Esophagus (tissue), 2 donors: ENCODE measurements at regions not wholly inside any gene's neighbourhood (a gene's known extent, or its start where the extent isn't known, plus 50 kb on each side); places are given as distances from the start of the nearest gene placed in this dataset.
"Not testable (repeated sequence)": the region's sequence is repeated elsewhere in the genome, so short reads cannot be mapped to it uniquely, and the experiment has no call there.

ENCODE experiments used
- H3K27ac ChIP-seq, 2 donors: one replicate each; pipeline ENCODE4 v1.5.1; 2013; ENCODE audit warnings: low read depth in 2 of 2, mild to moderate bottlenecking in 2 of 2, inconsistent platforms in 1 of 2, low read length in 1 of 2, moderate library complexity in 1 of 2
- H3K27me3 ChIP-seq, 2 donors: one replicate each; pipeline ENCODE4 v1.6.1; 2013; ENCODE audit warnings: low read length in 2 of 2, control low read depth in 1 of 2, mild to moderate bottlenecking in 1 of 2; ENCODE audit not compliant: insufficient read depth in 2 of 2, control insufficient read depth in 1 of 2
- H3K36me3 ChIP-seq, 2 donors: one replicate each; pipeline ENCODE4 v1.6.1; 2013; ENCODE audit warnings: low read length in 1 of 2; ENCODE audit not compliant: control insufficient read depth in 2 of 2, insufficient read depth in 2 of 2
- H3K4me1 ChIP-seq, 2 donors: one replicate each; pipeline ENCODE4 v1.6.1; 2013; ENCODE audit warnings: low read length in 1 of 2; ENCODE audit not compliant: control insufficient read depth in 2 of 2, insufficient read depth in 2 of 2
- H3K4me3 ChIP-seq, 2 donors: one replicate each; pipeline ENCODE4 v1.5.1; 2013; ENCODE audit warnings: low read length in 2 of 2, mild to moderate bottlenecking in 2 of 2, low read depth in 1 of 2, moderate library complexity in 1 of 2
- H3K9me3 ChIP-seq, 2 donors: one replicate each; pipeline ENCODE4 v1.6.1; 2013; ENCODE audit warnings: mild to moderate bottlenecking in 2 of 2, low read depth in 1 of 2, low read length in 1 of 2, moderate library complexity in 1 of 2; ENCODE audit not compliant: control insufficient read depth in 2 of 2, insufficient read depth in 1 of 2
- WGBS, 2 donors: extraction: QIAGEN DNeasy Blood & Tissue Kit; methylation state at CpG; one replicate each; pipeline ENCODE4 v1.1.7; 2013; 5-methylcytosine and 5-hydroxymethylcytosine counted together
- donor health status: healthy with polysubstance abuse.
- donor health status: Bipolar disorder and iron deficiency.

DNA sequence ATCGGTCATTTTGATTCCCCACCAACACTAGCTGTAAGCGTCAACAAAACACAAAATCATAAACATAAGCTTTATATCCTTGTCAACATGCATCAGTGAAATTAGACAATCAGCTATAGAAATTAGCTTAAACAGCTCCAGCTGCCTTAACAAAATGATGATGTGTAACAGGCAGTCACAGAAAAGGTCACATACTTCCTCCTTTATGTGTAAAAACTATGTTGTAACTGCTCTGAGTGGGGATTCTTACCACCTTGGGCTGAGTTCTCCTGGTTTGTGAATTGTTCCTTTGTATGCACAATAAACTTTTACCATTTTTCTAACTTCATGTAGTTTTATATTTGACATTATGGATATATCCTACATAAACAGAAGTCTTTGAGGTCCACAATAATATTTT is 73.9 kb upstream of the MAP9 start:
- WGBS, 2 donors: 68 to 89% methylated on average over 2 of the region's 2 CpGs
- Histone ChIP-seq H3K27me3 (no peaks in the 10 kb centered on the region), H3K36me3 (no peaks in the 10 kb centered on the region), H3K4me3 (no peak overlapping the region), H3K27ac (no peak overlapping the region), H3K4me1 (no peaks in the 10 kb centered on the region), H3K9me3 (no peaks in the 10 kb centered on the region)

DNA sequence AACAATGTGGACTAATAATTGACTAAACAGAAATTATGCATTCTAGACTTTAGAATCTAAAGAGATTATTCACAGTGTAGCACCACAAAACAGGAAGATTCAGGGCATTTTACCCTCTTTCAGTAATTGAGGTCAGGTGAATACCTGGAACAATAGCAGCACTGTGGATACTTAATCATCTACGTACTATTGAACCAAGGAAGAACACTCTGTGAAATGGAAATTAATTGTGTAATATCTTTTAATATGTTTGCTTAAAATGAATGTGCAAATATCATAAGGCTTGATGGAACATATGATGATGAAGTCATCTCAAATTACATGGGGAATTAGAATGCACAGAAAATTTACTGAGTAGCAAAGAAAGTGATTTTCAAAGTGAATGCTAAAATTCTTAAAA is 68.5 kb upstream of the MAP9 start:
- Histone ChIP-seq H3K4me3 (no peak overlapping the region), H3K4me1 (no peaks in the 10 kb centered on the region), H3K27me3 (no peaks in the 10 kb centered on the region), H3K27ac (no peak overlapping the region), H3K36me3 (no peaks in the 10 kb centered on the region), H3K9me3 (no peaks in the 10 kb centered on the region)
- WGBS, 2 donors: 65 to 75% methylated on average over 1 of the region's 1 CpG

- no peak overlapping the region for H3K27ac ChIP-seq
- H3K27me3 ChIP-seq: no peaks in the 10 kb centered on the region
- no peak overlapping the region for H3K4me3 ChIP-seq
- H3K9me3 ChIP-seq: no peaks in the 10 kb centered on the region
- H3K36me3 ChIP-seq: no peaks in the 10 kb centered on the region
- no peaks in the 10 kb centered on the region for H3K4me1 ChIP-seq
- 88 to 91% methylated on average over 5 of the region's 5 CpGs for WGBS, 2 donors
Observed at GRCh38 chr4:155444721-155445120, 68.0 kb upstream of the MAP9 start.

DNA sequence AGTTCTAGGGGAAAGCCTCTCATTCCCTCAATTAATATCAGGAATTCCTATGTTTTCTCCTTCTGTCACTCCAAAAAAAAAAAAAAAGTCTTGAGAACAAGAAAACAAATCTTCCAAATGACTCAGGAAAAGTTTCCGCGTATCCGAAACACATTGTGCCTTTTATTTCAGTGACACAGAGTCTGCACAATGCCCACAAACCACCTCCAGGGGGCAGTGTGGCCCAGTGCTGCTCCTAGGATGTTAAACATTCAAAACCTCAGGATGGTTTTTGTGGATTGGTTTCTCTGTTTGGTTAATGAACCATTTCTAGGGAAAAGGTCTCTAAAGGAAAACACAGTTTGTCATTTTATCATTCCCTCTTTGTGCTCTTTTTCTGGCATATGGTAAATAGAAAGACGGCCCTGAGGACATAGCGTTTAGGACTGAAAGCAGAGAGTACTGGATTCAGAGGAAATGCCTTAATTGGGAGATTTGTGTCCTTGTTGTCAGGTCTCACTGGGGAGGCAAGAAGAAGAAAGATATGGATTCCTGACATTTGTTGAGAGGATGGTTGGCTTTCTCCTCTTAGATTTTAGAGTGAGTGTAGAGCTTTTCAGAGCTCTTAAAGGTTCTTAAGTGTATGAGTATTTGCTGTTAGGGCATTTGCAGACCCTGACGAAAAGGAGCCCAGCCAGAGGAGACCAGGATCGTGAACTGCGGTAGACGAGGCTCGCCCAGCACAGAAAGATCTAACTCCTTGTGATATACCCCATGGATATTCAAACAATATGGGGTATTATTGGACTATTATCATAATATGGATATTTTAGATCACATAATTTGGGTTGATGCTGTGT is 65.7 kb upstream of the MAP9 start:
- no peak overlapping the region for H3K27ac ChIP-seq
- 51 to 55% methylated on average over 10 of the region's 10 CpGs for WGBS, 2 donors

GRCh38 chr4:155441475-155441874 is 64.7 kb upstream of the MAP9 start:
- H3K4me1 ChIP-seq: no peaks in the 10 kb centered on the region
- no peak overlapping the region for H3K4me3 ChIP-seq
- no peaks in the 10 kb centered on the region for H3K9me3 ChIP-seq
- no peak overlapping the region for H3K27ac ChIP-seq
- 71 to 85% methylated on average over 1 of the region's 1 CpG for WGBS, 2 donors
- no peaks in the 10 kb centered on the region for H3K36me3 ChIP-seq
- H3K27me3 ChIP-seq: no peaks in the 10 kb centered on the region

More for the DNA sequence above, 65.7 kb upstream of the MAP9 start:
- no peaks in the 10 kb centered on the region for H3K4me1 ChIP-seq
- no peaks in the 10 kb centered on the region for H3K36me3 ChIP-seq
- no peaks in the 10 kb centered on the region for H3K27me3 ChIP-seq
- H3K9me3 ChIP-seq: no peaks in the 10 kb centered on the region
- no peak overlapping the region for H3K4me3 ChIP-seq

DNA sequence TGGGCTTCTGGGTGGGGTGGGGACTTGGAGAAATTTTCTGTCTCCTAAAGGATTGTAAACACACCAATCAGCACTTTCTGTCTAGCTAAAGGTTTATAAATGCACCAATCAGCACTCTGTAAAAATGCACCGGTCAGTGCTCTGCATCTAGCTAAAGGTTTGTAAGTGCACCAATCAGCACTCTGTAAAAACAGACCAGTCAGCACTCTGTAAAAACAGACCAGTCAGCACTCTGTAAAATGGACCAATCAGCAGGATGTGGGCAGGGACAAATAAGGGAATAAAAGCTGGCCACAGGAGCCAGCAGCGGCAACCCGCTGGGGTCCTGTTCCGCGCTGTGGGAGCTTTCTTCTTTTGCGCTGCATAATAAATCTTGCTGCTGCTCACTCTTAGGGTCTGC is 63.0 kb upstream of the MAP9 start:
- not testable (repeated sequence) for H3K9me3 ChIP-seq, H3K27me3 ChIP-seq, H3K4me1 ChIP-seq, H3K36me3 ChIP-seq, H3K27ac ChIP-seq, H3K4me3 ChIP-seq
- 96% methylated on average over 6 of the region's 6 CpGs for WGBS, 2 donors

GRCh38 chr4:155434904-155435303 is 58.1 kb upstream of the MAP9 start:
- Histone ChIP-seq H3K4me1 (no peaks in the 10 kb centered on the region), H3K4me3 (no peak overlapping the region), H3K27me3 (no peaks in the 10 kb centered on the region), H3K36me3 (no peaks in the 10 kb centered on the region), H3K27ac (no peak overlapping the region), H3K9me3 (no peaks in the 10 kb centered on the region)
- 84 to 89% methylated on average over 3 of the region's 3 CpGs for WGBS, 2 donors

GRCh38 chr4:155434366-155434765 is 57.6 kb upstream of the MAP9 start:
- Histone ChIP-seq H3K36me3 (no peaks in the 10 kb centered on the region), H3K27me3 (no peaks in the 10 kb centered on the region), H3K4me3 (no peak overlapping the region), H3K27ac (no peak overlapping the region), H3K9me3 (no peaks in the 10 kb centered on the region), H3K4me1 (no peaks in the 10 kb centered on the region)
- WGBS, 2 donors: 86 to 88% methylated on average over 1 of the region's 1 CpG

DNA sequence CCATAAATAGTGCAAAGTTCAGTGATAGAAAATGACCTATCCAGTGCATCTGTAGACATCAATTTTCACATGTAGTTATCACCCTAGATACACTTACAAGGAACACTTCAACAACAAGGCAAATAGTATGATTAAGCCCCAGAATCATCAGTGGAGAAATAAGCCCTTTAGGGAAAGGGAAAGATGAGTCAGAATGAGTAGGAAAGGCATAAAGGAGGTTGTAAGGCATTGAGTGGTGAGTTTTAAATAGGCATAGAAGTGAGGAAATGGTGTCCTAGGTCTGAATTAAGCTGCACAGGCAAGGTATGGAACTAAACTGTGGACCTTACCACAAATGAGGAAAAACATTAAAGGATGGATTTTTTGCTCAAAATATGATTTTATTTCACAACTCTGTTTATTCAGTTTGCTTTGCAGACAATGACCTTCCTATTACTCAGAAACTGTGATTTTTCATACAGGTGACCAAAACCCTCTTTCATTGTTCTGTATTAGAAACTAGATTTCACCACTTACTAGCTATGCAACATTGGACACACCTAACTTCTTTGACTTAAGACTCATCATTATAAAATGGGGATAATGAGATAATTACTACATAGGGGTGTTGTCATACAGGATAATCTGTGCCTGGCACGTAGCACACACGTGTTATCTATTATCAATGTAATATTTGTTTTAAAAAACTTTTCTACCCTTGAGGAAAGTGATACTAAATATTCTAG is 57.0 kb upstream of the MAP9 start:
- Histone ChIP-seq H3K27me3 (no peaks in the 10 kb centered on the region), H3K9me3 (no peaks in the 10 kb centered on the region), H3K4me1 (no peaks in the 10 kb centered on the region), H3K4me3 (no peak overlapping the region), H3K36me3 (no peaks in the 10 kb centered on the region), H3K27ac (no peak overlapping the region)
- 53 to 54% methylated on average over 2 of the region's 2 CpGs for WGBS, 2 donors
